ENCODE measurements at regions not wholly inside any gene's neighbourhood (a gene's known extent, or its start where the extent isn't known, plus 50 kb on each side); places are given as distances from the start of the nearest gene placed in this dataset.

GRCh38 chr7:109308816-109309215 is 739.1 kb downstream of the DNAJB9 start:
- no peak for DNase-seq (ENCODE audit: low spot score)

- DNase-seq (ENCODE audit: low spot score) = no peak
These were observed 740.1 kb downstream of the DNAJB9 start for GRCh38 chr7:109309790-109310189.

- DNase-seq (ENCODE audit: low spot score) = no peak
These were observed 748.5 kb downstream of the DNAJB9 start for GRCh38 chr7:109318136-109318535.

- no peak for DNase-seq (ENCODE audit: low spot score)
These were observed 753.2 kb downstream of the DNAJB9 start for GRCh38 chr7:109322833-109323232.

- DNase-seq (ENCODE audit: low spot score) = no peak
These were observed 761.7 kb downstream of the DNAJB9 start for GRCh38 chr7:109331423-109331822.

- no peak for DNase-seq (ENCODE audit: low spot score)
These were observed 766.3 kb downstream of the DNAJB9 start for GRCh38 chr7:109335951-109336350.

- DNase-seq (ENCODE audit: low spot score) = no peak
These were observed 766.9 kb downstream of the DNAJB9 start for GRCh38 chr7:109336531-109336930.

- DNase-seq (ENCODE audit: low spot score) = no peak
These were observed 774.0 kb downstream of the DNAJB9 start for GRCh38 chr7:109343678-109344077.

- no peak for DNase-seq (ENCODE audit: low spot score)
These were observed 781.8 kb downstream of the DNAJB9 start for GRCh38 chr7:109351493-109351892.

- no peak for DNase-seq (ENCODE audit: low spot score)
These were observed 784.3 kb downstream of the DNAJB9 start for GRCh38 chr7:109354000-109354399.

- no peak for DNase-seq (ENCODE audit: low spot score)
These were observed 784.9 kb downstream of the DNAJB9 start for GRCh38 chr7:109354552-109354951.

GRCh38 chr7:109375823-109376222 is 806.1 kb downstream of the DNAJB9 start:
- DNase-seq (ENCODE audit: low spot score) = no peak

- DNase-seq (ENCODE audit: low spot score) = no peak
These were observed 806.9 kb downstream of the DNAJB9 start for GRCh38 chr7:109376576-109376975.

GRCh38 chr7:109377076-109377884 is 807.6 kb downstream of the DNAJB9 start:
- DNase-seq (ENCODE audit: low spot score) = no peak

- no peak for DNase-seq (ENCODE audit: low spot score)
These were observed 817.3 kb downstream of the DNAJB9 start for GRCh38 chr7:109386959-109387358.

GRCh38 chr7:109387530-109387929 is 817.9 kb downstream of the DNAJB9 start:
- no peak for DNase-seq (ENCODE audit: low spot score)

GRCh38 chr7:109391240-109391639 is 821.6 kb downstream of the DNAJB9 start:
- DNase-seq (ENCODE audit: low spot score) = no peak

GRCh38 chr7:109402107-109402506 is 832.4 kb downstream of the DNAJB9 start:
- DNase-seq (ENCODE audit: low spot score) = no peak

GRCh38 chr7:109407756-109408155 is 838.1 kb downstream of the DNAJB9 start:
- no peak for DNase-seq (ENCODE audit: low spot score)

GRCh38 chr7:109437957-109438356 is 868.3 kb downstream of the DNAJB9 start:
- DNase-seq (ENCODE audit: low spot score) = no peak

GRCh38 chr7:109449760-109450159 is 880.1 kb downstream of the DNAJB9 start:
- DNase-seq (ENCODE audit: low spot score) = no peak

- DNase-seq (ENCODE audit: low spot score) = no peak
These were observed 886.4 kb downstream of the DNAJB9 start for GRCh38 chr7:109456116-109456515.

GRCh38 chr7:109460296-109460695 is 890.6 kb downstream of the DNAJB9 start:
- DNase-seq (ENCODE audit: low spot score) = no peak

- DNase-seq (ENCODE audit: low spot score) = no peak
These were observed 892.5 kb downstream of the DNAJB9 start for GRCh38 chr7:109462171-109462570.

All from AG08395 (cell line).